HS-5 (cell line): ENCODE measurements at regions not wholly inside any gene's neighbourhood (a gene's known extent, or its start where the extent isn't known, plus 50 kb on each side); places are given as distances from the start of the nearest gene placed in this dataset.

Experiments
- DNase-seq: peaks from one replicate; pipeline ENCODE4 v3.0.0-alpha.2; 2012; ENCODE audit warnings: low read depth

GRCh38 chr3:59698091-59698490, 648.3 kb upstream of the CFAP20DC start:
- DNase-seq, result no peak

DNA sequence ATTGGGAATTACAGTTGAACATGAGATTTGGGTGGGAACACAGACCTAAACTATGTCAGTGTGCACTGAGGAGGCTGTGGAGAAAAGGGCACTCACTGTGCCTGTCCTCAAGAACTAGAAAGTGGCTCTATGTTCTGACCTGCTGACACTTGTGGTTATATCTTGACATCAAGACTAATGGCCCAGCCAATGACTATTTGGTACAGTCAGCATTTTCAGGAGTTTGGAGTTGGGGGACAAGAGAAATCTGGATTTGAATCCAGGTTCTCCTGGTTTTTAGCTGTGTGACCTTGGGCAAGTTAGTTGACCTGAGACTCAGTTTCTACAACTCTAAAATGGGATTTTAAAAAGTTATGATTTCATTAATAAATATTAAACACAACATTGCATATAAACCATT, 647.0 kb upstream of the CFAP20DC start:
- no peak for DNase-seq

DNA sequence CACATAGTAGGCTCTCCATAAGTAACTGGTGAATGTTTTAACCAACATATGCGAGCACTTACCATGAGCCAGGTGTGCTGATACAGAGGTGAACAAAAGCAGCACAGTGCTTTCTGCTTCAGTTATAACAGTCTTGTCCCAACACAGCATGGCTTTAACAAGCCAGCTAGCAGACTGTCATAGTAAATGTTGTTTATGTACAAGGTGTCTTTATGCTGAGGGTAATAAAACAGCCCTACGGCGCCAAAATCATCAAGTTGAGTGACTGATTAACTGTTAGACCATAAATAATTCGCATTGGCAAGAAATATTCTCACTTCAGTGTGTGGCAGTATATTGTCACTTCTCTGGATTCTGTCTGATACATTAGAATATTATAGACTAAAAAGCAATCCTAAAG, 646.0 kb upstream of the CFAP20DC start:
- no peak for DNase-seq

GRCh38 chr3:59692117-59692516, 642.3 kb upstream of the CFAP20DC start:
- no peak for DNase-seq

DNA sequence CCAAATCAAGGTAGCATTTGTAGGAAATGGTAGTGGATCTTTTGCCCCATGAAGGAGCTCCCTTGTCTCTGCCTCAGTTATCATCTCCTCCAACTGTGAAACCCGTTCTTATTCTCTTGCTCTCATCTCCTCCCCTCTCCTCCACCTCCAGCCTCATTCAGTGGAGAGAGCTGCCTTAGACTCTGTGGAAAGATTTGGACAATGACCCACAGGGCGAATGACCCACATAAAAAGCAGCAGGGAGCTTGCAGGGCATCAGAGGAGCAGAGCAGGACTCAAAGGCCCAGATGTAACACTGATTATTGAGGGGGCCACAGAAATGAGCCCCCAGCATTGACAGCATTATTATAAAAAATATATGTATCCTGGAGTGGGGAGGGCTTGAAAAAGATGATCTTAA, 641.1 kb upstream of the CFAP20DC start:
- DNase-seq, result no peak

GRCh38 chr3:59688636-59689035, 638.8 kb upstream of the CFAP20DC start:
- no peak for DNase-seq

DNA sequence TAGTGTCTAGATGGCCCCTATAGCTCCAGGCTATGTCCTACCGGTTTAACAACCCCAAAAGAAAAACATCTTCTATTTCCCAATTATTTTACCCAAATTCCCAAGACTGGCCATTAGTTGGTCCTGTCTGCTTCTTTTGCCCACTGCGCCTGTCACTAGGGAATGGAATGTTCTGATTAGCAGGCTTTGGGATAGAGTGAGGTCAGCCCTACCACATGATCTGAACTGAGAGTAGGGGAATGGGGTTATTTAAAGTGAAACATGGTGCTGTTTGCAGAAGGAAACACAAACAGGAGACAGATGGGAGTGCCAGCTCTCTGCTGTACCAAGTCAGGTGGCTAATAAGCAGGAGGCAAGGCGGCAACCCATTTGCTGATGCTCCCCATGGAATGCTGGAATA, 635.6 kb upstream of the CFAP20DC start:
- DNase-seq, result no peak

GRCh38 chr3:59684766-59685165, 634.9 kb upstream of the CFAP20DC start:
- no peak for DNase-seq

DNA sequence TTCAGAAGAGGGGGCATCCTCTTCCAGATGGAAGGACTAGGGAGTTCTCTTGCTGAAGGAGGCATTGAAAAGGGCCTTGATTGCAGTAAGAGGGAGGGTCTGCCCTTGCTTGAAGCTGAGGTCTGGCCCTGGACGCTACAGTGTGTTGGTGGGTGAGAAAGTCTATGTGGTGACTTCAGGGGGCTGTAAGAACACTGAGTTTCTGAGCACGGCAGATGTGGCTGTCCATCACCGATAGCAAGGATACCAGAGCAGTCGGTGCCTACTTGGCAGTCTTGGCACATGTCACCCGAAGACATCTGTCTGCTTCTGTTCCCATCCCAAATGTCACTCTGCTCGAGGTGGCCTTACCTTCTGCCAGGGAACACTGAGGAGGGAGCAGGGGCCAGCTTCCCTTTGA, 631.1 kb upstream of the CFAP20DC start:
- no peak for DNase-seq

GRCh38 chr3:59677747-59678702, 628.2 kb upstream of the CFAP20DC start:
- DNase-seq, result no peak

GRCh38 chr3:59675495-59675894, 625.7 kb upstream of the CFAP20DC start:
- DNase-seq, result no peak

DNA sequence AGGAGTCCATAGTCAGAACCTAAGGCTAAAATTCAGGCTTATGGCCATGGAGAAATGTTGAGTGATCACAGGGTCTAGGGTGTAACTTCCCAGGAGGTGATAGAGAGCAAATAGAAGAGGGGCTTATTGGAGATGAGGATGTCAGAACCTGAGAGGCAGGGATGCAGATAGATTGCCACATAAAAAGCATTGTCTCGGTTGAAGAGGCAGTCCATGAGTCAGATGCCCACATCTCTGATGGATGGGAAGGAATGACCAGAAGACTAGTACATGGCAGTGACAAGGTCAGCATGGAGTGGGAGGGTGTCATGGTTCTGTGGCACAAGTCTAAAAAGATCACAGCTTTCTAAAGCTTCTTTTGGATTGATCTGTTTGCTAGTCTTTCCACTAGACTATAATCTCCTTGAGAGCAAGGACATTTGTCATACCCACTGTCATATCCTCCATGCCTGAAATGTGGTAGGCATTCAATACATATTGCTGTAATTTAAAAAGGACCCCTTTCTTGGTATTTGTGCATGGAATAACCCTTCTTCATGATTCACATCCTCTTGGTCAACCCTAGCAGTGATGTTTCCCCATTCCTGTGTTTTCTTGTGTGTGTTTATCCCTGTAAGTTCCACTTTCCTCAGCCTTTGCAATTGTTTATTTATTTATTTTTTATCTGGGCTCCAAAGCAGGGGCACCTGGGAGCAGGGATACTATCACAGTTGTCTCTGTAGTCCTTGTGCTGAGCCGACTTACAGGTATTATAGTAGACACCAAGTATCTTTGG, 613.4 kb upstream of the CFAP20DC start:
- no peak for DNase-seq

- no peak for DNase-seq
Observed at GRCh38 chr3:59660852-59661625, 611.2 kb upstream of the CFAP20DC start.

DNA sequence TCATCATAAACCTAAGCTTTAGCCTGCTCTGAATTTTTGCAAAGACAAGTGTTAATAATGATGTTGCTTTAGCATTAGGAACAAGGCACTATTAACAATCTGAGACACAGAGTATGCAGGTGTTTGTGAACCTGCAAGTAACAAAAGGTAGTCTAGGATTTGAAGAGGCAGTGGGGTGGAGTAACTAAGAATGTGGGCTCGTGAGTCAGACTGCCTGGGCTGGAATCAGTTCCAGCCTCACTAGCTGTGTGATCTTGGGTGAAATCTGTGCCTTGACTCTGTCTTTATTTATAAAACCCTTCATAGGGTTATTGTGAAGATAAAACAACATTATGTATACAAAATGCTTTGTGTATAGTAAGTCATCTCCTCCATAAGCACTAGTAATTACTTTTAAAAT, 610.6 kb upstream of the CFAP20DC start:
- DNase-seq, result no peak

- no peak for DNase-seq
Observed at GRCh38 chr3:59659755-59660154, 609.9 kb upstream of the CFAP20DC start.

- no peak for DNase-seq
Observed at GRCh38 chr3:59658866-59659265, 609.0 kb upstream of the CFAP20DC start.

DNA sequence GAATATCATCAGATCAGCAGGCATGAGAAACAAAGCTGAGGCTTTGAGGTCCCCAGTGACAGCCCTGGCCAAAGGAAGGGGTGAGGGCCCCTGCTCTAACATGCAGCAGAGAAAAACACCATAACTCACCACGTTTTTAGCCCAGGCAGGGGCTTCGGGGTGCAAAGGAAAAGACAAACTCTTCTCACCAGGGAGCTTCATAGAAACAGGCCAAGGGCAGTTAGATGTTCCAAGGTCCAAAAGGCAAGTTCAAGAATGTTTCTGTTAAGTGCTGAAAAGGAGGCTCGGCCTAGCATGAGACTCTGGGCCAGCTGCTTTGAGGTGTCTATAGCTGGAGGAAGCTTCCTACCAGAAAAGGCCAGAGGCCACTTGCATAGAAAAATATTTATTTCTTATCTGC, 608.4 kb upstream of the CFAP20DC start:
- DNase-seq, result no peak

DNA sequence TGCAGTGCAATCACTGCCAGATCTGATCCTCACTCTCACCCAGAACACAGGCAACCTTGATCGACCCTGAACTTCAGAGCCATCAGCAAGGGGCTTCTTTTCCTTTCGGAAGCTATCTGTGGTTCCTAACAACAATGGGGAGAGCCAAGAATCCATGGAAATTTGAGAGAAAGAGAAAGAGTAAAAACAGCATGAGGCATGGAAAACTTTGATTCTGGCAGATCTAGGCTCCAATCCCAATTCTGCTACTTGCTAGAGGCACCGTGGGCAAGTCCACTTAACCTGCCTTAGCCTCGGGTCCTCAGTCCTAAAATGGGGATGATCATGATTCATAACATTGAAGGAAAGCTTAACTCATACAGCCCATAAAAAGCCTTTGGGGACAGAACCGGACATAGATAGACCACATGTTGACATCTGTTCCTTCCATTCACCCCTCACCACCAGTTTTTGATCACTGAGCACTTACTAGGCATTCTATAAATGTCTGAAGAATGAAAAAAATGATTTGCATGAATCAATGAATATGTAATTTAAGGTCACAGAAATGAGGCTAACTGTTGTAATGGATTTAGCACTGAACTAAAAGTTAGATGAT, 605.7 kb upstream of the CFAP20DC start:
- no peak for DNase-seq

DNA sequence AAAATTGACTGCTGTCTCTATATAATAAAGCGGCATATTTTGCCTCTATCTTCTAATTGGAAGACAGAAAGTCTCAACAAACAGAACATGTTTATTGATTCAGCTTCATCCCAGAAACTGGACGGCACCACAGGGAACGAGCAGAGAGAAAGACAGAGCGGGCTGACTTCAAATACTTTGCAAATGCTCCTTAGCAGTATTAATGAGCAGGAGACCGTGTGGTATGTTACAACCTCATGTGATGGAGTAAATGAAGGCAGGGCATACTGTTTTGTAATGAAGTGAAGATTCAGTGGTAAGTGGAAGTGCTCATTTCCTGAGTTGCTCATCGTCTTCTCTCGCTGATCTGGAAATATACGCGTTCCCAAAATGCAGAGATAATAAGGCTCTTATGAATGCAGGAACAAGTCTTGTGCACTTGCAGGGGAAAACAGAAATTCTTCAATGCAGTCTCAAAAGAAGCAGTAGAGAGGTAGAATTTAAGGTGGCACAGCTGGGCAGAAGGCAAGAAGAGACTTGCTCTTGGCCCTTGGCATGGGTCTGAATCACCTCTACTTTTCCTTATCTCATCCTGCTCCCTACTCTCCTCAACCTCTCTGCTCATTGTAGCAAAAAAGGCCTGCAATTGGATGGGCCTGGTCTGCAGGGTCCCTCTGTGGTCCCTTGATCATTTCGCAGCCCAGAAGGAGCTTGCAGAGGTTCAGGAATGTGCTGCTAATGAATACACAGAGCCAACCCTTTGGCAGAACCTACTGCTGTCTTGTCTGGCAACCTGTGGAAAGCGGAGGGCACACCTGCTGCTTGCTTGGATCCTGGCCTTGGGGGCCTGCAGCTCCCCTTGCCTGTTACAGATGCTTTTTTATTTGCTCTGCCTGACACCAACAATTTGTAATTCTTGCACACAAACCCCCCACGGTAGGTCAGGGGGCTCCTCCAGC, 604.9 kb upstream of the CFAP20DC start:
- no peak for DNase-seq

- DNase-seq, result no peak
Observed at GRCh38 chr3:59654123-59654479, 604.3 kb upstream of the CFAP20DC start.
